ENCODE measurements at regions not wholly inside any gene's neighbourhood (a gene's known extent, or its start where the extent isn't known, plus 50 kb on each side); places are given as distances from the start of the nearest gene placed in this dataset.

- Histone ChIP-seq H3F3A (replicated peaks; ENCODE audit: low read depth) (no peaks in the 10 kb centered on the region), H3K36me3 (ENCODE audit: insufficient read depth) (no peaks in the 10 kb centered on the region), H4K20me1 (replicated peaks; ENCODE audit: insufficient read depth) (no peaks in the 10 kb centered on the region), H2AFZ (no peak overlapping the region), H3K9me2 (ENCODE audit: insufficient read depth) (no peaks in the 10 kb centered on the region), H3K4me3 (no peak overlapping the region), H3K79me2 (replicated peaks; ENCODE audit: insufficient read depth) (no peaks in the 10 kb centered on the region), H3K4me1 (ENCODE audit: insufficient read depth) (no peaks in the 10 kb centered on the region), H3K27ac (ENCODE audit: low read depth) (no peak overlapping the region), H3K27me3 (ENCODE audit: insufficient read depth) (no peaks in the 10 kb centered on the region), H3K4me2 (no peak overlapping the region)
- Mint-ChIP-seq H3K36me3 (ENCODE audit: low read depth) (no peaks in the 10 kb centered on the region), H3K27ac (no peak overlapping the region), H3K9me3 (no peaks in the 10 kb centered on the region), H3K4me3 (no peak overlapping the region), H3K27me3 (ENCODE audit: insufficient read depth, low read depth, poor library complexity) (no peaks in the 10 kb centered on the region), H3K4me1 (no peaks in the 10 kb centered on the region)
- ATAC-seq (no peak), DNase-seq (ENCODE audit: low spot score) (no peak)
- TF ChIP-seq STAT1 (IDR thresholded peaks at IDR 0.05; ENCODE audit: unreplicated experiment) (no peak), EZH2phosphoT487 (IDR thresholded peaks at IDR 0.05; ENCODE audit: unreplicated experiment) (no peak), REST (IDR thresholded peaks at IDR 0.05; ENCODE audit: unreplicated experiment) (no peak), ETS1 (IDR thresholded peaks at IDR 0.05) (no peak), ZNF462 (CRISPR knock-in tag; IDR thresholded peaks at IDR 0.05) (no peak), ZNF114 (CRISPR knock-in tag; IDR thresholded peaks at IDR 0.05) (no peak), POLR2AphosphoS5 (IDR thresholded peaks at IDR 0.05; ENCODE audit: low read depth) (no peak), EZH2 (IDR thresholded peaks at IDR 0.05; ENCODE audit: low read depth, unreplicated experiment) (no peak), ZNF331 (CRISPR knock-in tag; IDR thresholded peaks at IDR 0.05; ENCODE audit: low read depth) (no peak), NANOG (IDR thresholded peaks at IDR 0.05; ENCODE audit: borderline replicate concordance) (no peak), CTCF (conservative IDR thresholded peaks at IDR 0.05; ENCODE audit: low read depth in 2 of 2) (no peak), CREB1 (CRISPR knock-in tag; IDR thresholded peaks at IDR 0.05; ENCODE audit: low read depth) (no peak), JUNB (IDR thresholded peaks at IDR 0.05; ENCODE audit: unreplicated experiment) (no peak)
Measured at GRCh38 chr15:96023081-96023480, 307.4 kb upstream of the NR2F2 start.
